Tongue (tissue), 1 donor: ENCODE measurements at regions not wholly inside any gene's neighbourhood (a gene's known extent, or its start where the extent isn't known, plus 50 kb on each side); places are given as distances from the start of the nearest gene placed in this dataset.

Source experiments
- DNase-seq: peaks from one replicate; pipeline ENCODE4 v3.0.0-alpha.2; 2015

GRCh38 chr5:120016717-120017382 lies 387.5 kb downstream of the FAM170A start:
- DNase-seq: no peak

DNA sequence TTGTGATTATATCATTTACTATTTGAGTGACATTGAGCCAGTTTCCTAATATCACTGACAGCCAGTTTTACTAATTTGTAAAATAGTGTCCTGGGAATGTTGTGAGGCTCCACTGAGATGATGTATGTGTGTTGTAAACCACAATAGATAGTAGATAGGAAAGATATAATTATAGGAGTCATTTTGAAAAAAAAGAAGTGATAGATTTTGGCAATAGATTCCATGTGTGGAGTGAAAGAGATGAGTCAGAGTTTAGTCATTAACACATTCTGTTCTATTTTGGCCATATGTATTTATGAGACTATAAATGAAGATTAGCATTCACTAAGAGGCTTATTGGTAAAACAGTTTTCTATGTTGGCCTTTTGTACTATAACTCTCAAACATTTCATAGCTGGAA lies 388.2 kb downstream of the FAM170A start:
- DNase-seq: no peak

GRCh38 chr5:120035181-120035580 lies 405.8 kb downstream of the FAM170A start:
- no peak for DNase-seq

DNA sequence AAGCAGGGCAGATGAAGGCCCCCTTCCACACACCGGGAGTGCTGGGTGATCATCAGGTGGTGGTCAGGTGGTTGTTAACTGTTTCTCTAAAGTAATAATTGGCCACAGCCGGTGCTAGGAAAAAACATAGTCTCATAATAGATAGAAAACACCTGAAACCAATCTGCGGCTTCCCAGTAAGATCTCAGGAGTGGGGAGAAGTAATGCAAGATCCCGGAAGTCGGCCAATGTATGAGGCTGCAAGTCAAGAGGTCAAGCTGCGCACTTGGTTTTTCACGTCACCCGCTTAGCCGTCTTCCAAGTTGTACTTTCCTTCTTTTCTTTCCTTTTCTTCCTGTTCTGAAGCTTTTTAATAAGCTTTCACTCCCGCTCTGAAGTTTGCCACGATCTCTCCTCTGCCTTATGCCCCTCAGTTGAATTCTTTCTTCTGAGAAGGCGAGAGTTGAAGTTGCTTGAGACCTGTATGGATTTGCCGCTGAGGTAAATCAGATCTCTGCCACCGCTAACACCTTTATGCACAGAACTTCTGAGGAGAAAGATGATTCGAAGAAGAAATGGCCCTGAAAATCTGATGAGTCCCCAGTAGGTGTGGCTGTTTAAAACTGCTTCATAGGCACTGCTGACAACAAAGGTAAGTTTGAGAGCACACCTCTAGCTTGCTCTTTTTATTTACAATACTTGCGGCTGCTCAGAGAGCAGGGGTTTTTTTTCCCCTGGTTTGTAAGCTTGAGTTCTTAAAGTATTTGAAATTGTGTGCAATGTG lies 406.6 kb downstream of the FAM170A start:
- DNase-seq: no peak

DNA sequence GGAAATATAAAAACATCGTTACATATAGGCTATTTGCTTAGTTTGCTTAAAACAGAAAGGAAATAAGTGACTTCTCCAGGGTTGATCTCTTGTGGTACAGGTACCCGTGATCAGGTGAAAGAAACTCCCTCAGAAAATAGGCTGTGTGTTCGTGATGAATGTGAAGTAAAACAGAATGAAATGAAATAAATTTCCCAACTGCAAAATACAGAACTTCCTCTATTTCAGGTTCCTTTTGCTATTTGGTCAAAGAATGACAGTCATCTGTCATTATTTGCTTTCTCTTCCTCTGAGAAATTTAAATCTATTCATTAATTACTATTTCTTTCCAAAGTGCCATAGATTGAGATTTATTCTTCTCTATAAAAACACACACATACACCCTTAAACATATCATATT lies 408.1 kb downstream of the FAM170A start:
- DNase-seq: no peak

GRCh38 chr5:120039111-120039510 lies 409.8 kb downstream of the FAM170A start:
- DNase-seq: no peak

DNA sequence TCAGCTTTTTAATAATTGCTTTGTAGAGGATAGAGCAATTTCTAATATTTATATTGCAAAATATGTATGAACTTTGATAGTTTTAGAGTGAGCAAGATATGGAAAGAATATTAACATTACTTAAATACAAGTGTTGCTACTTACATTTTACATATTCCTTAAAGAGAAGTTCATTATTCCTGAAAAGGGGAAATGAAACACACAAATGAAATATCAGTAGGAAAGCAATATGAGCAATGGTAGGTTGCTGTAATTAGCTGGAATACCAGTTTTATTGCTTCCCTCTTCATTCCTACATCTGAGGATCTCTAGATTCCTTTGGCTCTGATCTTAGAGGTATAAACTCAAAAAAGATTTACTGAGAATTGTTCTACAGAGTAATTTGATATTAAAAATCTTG lies 414.1 kb downstream of the FAM170A start:
- DNase-seq: no peak

GRCh38 chr5:120052916-120053828 lies 410.9 kb upstream of the PRR16 start:
- DNase-seq: peak; percentile 22

DNA sequence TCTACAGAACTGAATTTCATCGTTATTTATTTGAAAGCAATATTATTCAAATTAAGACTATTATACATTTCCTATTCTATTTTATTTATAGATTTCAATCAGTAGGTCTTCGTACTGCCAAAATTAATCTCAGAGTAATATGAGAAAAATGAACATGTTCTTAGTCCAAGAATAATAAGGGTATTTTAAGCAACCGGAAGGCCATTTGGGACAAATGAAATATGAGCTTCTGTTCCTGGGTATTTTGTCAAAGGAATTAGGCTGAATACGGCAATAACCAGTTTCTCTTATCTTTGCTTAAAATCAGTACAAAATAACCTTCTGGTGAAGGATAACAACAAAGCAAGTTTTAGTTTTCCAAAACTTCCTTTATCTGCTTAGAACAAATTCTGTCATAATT lies 410.3 kb upstream of the PRR16 start:
- DNase-seq: no peak

DNA sequence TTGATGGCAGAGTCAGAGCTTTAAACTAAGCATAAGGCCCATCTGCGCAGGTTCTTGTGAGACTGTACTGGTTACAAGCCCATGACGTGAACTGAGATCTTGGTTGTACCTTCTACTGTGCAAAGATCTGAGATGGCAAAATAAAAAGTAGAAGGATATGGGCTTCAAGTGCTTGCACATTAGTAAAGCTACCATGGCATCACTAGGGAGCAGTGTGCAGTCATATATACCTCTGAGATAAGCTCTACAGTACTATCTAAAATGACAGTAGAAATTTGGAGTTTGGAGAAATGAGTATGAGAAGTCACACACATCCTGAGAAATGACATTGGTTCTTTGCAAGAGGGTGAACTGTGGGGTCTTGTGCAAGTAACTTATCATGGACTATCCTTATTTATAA lies 408.2 kb upstream of the PRR16 start:
- peak; percentile 11 for DNase-seq

- no peak for DNase-seq
Measured at GRCh38 chr5:120062515-120062917, 401.6 kb upstream of the PRR16 start.

- DNase-seq: no peak
Measured at GRCh38 chr5:120072068-120072761, 391.9 kb upstream of the PRR16 start.

GRCh38 chr5:120073722-120074121 lies 390.4 kb upstream of the PRR16 start:
- DNase-seq: no peak

DNA sequence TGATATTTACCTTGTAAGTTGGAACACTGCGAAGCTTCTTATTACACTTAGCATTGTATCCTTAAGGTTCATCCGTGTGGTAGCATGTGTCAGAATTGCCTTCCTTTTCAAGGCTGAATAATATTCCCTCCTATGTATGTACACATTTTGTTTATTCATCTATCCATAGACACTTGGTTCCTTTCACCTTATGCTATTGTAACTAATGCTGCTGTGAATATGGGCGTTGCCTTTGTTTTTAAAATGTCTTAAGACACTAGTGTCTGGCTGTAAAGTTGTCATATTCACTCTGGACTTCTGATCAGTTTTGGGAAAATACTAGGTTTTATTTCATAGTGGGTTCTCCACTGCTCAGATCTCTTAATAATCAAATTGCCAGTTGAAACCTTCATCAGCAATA lies 383.3 kb upstream of the PRR16 start:
- DNase-seq: no peak

GRCh38 chr5:120082316-120083068 lies 381.6 kb upstream of the PRR16 start:
- no peak for DNase-seq

DNA sequence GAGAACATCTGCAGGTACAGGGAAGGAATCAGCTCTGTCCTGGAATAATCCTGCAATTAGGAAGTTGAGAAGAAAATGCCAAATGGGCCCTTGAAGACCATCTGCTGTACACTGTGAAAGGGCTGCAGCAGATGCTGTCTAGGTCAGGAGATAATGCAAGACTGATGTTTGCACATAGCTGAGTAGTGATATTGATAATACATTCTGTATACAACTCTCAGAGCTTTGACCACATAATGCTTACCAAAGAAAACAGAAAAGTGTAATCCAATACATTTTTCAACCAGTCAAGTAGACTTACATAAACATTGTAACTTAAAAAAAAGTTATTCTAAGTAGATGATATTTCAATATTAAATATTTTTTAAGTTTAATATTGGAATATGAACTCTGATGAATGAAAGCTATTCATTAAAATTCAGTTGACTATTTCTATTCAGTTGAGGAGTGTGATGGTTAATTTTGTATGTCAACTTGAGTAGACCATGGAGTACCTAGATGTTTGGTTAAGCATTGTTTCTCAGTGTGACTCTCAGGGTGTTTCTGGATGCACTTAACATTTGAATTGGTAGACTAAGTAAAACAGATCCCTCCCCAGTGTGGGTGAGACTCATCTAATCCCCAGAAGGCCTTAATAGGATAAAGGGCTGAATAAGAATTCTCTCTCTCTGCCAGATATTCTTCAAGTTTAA lies 380.1 kb upstream of the PRR16 start:
- DNase-seq: no peak

DNA sequence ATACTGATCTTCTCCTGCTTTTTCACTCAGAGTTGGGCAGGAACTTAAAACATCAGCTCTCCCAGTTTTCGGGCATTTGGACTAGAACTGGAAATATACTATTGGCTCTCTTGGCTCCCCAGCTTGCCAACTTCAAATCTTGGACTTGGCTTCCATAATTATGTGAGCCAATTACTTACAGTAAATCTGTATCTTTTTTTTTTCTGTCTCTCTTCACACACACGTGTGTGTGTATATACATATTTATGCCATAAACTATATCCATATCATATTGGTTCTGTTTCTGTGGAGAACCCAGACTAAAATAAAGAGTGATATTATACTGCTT lies 379.6 kb upstream of the PRR16 start:
- no peak for DNase-seq

DNA sequence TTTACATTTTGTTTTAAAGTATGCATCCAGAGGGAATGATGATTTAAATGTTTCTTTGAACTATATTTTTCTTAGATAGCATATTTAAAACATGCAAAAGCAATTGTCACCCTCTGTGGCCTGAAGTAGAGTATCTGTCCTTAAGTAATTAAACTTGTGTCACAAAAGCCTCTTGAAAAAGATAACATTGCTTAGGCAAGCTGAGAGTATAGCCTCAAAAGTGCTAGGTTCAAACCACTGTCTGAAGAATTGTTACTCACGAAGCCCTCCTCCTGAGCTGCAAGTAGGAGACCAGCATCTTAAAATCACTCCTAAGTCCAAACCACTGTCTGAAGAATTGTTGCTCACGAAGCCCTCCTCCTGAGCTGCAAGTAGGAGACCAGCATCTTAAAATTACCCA lies 378.0 kb upstream of the PRR16 start:
- no peak for DNase-seq

DNA sequence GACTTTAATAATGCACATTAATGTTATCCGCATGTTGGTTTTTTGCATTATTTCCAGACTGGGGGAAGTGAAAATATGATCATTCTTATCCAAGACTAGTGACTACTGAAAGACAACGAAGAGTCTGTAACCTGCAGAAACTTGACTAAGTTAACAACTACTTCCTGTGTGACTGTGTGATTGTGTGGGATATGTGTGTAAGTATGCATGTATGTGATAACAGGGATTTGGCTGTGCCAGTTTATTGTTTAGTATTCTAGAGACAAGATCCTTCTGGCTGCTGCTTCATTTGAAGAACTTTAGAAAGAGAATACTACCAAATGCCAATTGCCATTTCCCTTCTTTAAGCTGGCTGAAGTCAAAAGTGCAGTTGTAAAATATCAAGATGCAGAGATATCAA lies 375.7 kb upstream of the PRR16 start:
- DNase-seq: no peak

GRCh38 chr5:120088836-120089235 lies 375.3 kb upstream of the PRR16 start:
- DNase-seq: no peak

- no peak for DNase-seq
Measured at GRCh38 chr5:120091376-120091948, 372.6 kb upstream of the PRR16 start.
